Vagina (tissue), 2 donors: ENCODE measurements at regions not wholly inside any gene's neighbourhood (a gene's known extent, or its start where the extent isn't known, plus 50 kb on each side); places are given as distances from the start of the nearest gene placed in this dataset.

Experiments
- DNase-seq, 2 donors: peaks; one replicate each; pipeline ENCODE4 v3.0.0-alpha.2; 2017; ENCODE audit errors: extremely low spot score in 2 of 2
- H3K27ac ChIP-seq: fragments of 200-600 bp; sonication (generic); one replicate; pipeline ENCODE4 v1.5.1; 2019
- H3K27me3 ChIP-seq: fragments of 200-600 bp; sonication (generic); one replicate; pipeline ENCODE4 v1.5.1; 2019
- H3K36me3 ChIP-seq, 2 donors: fragments of 200-600 bp; sonication (generic); one replicate each; pipeline ENCODE4 v1.5.1; 2017 to 2019
- H3K4me1 ChIP-seq: fragments of 200-600 bp; sonication (generic); one replicate; pipeline ENCODE4 v1.5.1; 2019
- H3K4me3 ChIP-seq, 2 donors: fragments of 200-600 bp; sonication (generic); 1 replicate in 1 of 2; 2 replicates in 1 of 2; pipeline ENCODE4 v1.5.1; 2016 to 2019
- H3K9me3 ChIP-seq: fragments of 200-600 bp; sonication (generic); one replicate; pipeline ENCODE4 v1.5.1; 2019
- POLR2A ChIP-seq, 2 donors: fragments of 450-650 bp; IDR thresholded peaks; one replicate each; pipeline ENCODE4 v1.6.1; 2017; ENCODE audit warnings: antibody characterized with exemption in 2 of 2, mild to moderate bottlenecking in 2 of 2, moderate library complexity in 2 of 2
- POLR2AphosphoS5 ChIP-seq, 2 donors: sonication (generic); formaldehyde crosslinking; IDR thresholded peaks; one replicate each; pipeline ENCODE4 v1.9.0; 2017; ENCODE audit warnings: antibody characterized with exemption in 2 of 2, mild to moderate bottlenecking in 2 of 2, low read depth in 1 of 2; ENCODE audit not compliant: insufficient read depth in 1 of 2
- intact Hi-C: fragments of 100-400 bp; cut with DNase I; formaldehyde crosslinking; loops from one replicate; pipeline ENCODE4 v1.15.1; 2023
- TF ChIP-seq, protein P1 (sequence below), 3 experiments: fragments of 450-650 bp in 2 of 3; fragments of 200-600 bp in 1 of 3; sonication (generic) in 1 of 3; IDR thresholded peaks; one replicate each; pipeline ENCODE4 v1.5.1; 2017 to 2019; ENCODE audit warnings: antibody characterized with exemption in 3 of 3, mild to moderate bottlenecking in 2 of 3, moderate library complexity in 2 of 3

DNA sequence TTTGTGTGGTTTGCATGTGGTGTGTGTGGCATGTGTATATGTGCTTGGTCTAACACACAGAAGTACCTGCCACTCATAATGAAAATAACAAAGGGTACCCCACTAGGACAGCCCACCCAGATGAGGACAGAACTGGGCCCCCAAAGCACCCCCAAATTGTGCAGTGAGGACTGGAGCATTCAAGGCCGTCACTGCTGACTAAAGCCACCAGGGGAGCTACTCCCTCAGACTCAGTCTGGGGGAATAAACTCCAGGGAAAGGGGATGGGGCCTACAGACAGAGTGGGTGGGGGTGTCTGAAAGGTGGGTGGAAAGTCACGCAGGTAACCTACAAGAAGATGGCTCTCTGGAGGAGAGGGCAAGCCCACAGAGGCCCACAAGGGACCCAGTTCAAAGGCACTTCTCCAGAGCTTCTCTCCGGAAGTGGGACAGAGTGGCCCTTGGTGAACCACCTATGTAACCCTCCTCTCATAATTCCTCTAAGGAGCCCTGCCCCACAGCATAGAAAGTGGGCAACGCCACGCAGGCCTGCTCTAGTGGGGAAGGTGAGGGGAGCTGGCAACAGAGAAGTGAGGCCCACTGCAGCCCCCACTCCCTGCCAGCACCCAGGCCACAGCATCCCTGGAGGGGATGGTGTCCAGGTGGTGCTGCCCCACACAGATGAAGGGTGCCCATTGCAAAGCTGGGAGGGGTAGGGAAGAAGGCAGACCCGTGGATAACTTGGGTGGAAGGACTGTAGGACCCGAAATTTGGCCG, 122.8 kb upstream of the MAFB start:
- TF ChIP-seq, protein P1, sequence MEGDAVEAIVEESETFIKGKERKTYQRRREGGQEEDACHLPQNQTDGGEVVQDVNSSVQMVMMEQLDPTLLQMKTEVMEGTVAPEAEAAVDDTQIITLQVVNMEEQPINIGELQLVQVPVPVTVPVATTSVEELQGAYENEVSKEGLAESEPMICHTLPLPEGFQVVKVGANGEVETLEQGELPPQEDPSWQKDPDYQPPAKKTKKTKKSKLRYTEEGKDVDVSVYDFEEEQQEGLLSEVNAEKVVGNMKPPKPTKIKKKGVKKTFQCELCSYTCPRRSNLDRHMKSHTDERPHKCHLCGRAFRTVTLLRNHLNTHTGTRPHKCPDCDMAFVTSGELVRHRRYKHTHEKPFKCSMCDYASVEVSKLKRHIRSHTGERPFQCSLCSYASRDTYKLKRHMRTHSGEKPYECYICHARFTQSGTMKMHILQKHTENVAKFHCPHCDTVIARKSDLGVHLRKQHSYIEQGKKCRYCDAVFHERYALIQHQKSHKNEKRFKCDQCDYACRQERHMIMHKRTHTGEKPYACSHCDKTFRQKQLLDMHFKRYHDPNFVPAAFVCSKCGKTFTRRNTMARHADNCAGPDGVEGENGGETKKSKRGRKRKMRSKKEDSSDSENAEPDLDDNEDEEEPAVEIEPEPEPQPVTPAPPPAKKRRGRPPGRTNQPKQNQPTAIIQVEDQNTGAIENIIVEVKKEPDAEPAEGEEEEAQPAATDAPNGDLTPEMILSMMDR (IDR thresholded peaks at IDR 0.05), result no peak
- TF ChIP-seq POLR2A (IDR thresholded peaks at IDR 0.05), result no peak
- intact Hi-C loops, result no loop called here
- Histone ChIP-seq H3K27me3 (no peaks in the 10 kb centered on the region), H3K4me1 (no peaks in the 10 kb centered on the region), H3K36me3 (no peaks in the 10 kb centered on the region), H3K27ac (no peak overlapping the region), H3K4me3 (no peak overlapping the region), H3K9me3 (no peaks in the 10 kb centered on the region)
- peak in 1 of 2 donors; percentile 84 for DNase-seq

DNA sequence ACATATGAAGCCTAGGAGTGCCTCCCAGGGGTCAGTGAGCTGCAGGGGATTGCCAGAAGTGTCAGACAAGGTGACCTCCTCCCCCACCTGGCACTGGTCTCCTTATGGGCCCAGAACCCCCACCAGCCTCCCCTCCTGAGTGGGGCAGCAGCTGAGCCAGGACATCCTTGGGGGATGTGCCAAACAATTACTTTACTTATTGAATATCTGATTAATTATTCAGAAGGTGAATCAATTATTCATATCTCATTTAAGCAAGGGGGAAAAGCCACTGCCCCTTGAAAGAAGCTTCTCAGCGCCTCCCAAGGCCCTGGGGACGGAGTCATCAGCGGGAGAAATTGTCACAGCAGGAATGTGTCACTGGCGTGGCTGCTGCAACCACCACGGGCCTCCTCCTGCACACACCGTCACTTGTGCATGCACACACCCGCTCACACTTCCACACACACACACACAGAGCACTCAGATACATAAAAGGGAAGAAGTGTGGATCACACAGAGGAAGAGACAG, 123.4 kb upstream of the MAFB start:
- H3K4me3 ChIP-seq, result no peak overlapping the region
- intact Hi-C loops, result no loop called here
- peak in 1 of 2 donors; percentile 58 for DNase-seq
- H3K36me3 ChIP-seq, result no peaks in the 10 kb centered on the region
- no peaks in the 10 kb centered on the region for H3K27me3 ChIP-seq
- H3K9me3 ChIP-seq, result no peaks in the 10 kb centered on the region
- no peaks in the 10 kb centered on the region for H3K4me1 ChIP-seq
- TF ChIP-seq, protein P1 (IDR thresholded peaks at IDR 0.05), result no peak
- no peak for TF ChIP-seq POLR2A (IDR thresholded peaks at IDR 0.05)
- TF ChIP-seq POLR2AphosphoS5 (IDR thresholded peaks at IDR 0.05; ENCODE audit: insufficient read depth in 1 of 2, low read depth in 1 of 2), result no peak
- no peak overlapping the region for H3K27ac ChIP-seq

DNA sequence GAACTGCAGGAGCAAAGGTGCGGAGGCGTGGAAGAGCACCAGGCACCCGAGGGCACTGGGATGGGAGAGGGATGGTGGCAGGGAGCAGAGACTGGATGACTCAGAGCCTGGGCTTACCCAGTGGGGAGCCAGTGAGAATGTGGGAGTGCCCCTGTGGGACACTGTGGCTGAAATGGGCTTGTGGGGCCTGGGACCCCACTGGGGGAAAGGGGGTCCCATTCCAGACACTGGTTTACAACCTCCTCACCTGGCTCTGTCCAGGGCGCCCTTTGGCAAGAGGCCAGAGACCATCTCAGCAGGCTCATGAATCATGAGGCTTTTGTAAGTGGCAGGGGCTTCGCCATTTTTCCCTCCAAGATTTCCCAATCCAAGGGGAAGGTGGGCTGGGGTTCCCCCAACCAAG, 124.0 kb upstream of the MAFB start:
- intact Hi-C loops, result no loop called here
- no peaks in the 10 kb centered on the region for H3K9me3 ChIP-seq
- no peak overlapping the region for H3K27ac ChIP-seq
- peak in 1 of 2 donors; percentile 37 for DNase-seq
- H3K27me3 ChIP-seq, result no peaks in the 10 kb centered on the region
- no peaks in the 10 kb centered on the region for H3K36me3 ChIP-seq
- H3K4me1 ChIP-seq, result no peaks in the 10 kb centered on the region
- no peak overlapping the region for H3K4me3 ChIP-seq
- TF ChIP-seq POLR2A (IDR thresholded peaks at IDR 0.05) (no peak), POLR2AphosphoS5 (IDR thresholded peaks at IDR 0.05; ENCODE audit: insufficient read depth in 1 of 2, low read depth in 1 of 2) (no peak)
- TF ChIP-seq, protein P1 (IDR thresholded peaks at IDR 0.05), result no peak

DNA sequence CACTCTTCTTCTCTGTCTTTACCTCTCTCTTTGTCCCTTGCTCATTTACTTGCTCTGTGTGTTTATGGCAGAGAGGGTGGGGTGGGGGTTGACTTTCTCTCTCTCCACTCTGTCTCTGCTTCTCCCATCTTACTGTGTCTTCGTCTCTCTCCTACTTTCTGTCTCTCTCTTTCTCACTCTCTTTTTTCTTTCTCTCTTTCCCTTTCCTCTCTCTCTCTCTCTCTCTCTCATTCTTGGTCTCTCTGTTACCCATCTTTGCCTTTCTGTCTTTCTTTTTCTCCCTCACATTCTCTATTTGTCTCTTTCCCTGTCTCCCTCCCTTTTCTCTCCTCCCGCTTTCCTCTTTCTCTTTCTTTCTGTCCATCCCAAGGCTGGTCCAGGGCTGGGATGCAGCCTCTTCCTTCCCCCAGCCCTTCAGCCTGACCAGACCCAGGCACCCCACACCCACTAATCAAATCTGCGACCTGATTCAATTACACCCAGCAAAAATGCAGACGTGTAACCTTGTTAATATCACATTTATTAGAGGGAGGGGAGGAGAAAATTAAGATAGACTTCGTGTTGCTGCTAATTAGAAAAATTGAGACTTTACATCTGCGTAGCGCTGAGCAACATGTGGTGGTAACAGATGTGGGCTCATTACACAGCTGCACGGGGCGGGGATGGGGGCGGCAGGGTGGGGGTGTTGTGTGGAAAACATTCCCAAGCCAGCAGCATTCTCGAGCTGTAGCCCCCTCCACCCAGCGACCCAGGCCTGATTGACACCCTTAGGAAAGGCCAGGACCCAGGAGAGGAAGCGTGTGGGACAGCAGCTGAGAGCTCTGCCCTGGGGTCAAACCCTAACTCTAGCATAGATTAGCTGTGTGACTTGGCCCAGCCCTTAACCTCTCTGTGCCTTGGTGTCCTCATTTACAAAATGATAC, 124.9 kb upstream of the MAFB start:
- no peaks in the 10 kb centered on the region for H3K36me3 ChIP-seq

More for the DNA sequence above, 124.9 kb upstream of the MAFB start:
- Histone ChIP-seq H3K27me3 (no peaks in the 10 kb centered on the region), H3K4me1 (no peaks in the 10 kb centered on the region), H3K4me3 (no peak overlapping the region), H3K27ac (no peak overlapping the region), H3K9me3 (no peaks in the 10 kb centered on the region)
- peak in 1 of 2 donors; percentile 67 for DNase-seq
- TF ChIP-seq POLR2A (IDR thresholded peaks at IDR 0.05) (no peak), POLR2AphosphoS5 (IDR thresholded peaks at IDR 0.05; ENCODE audit: insufficient read depth in 1 of 2, low read depth in 1 of 2) (no peak)
- TF ChIP-seq, protein P1 (IDR thresholded peaks at IDR 0.05), result no peak
- intact Hi-C loops, result no loop called here
